Fibroblast of pulmonary artery (primary cell): ENCODE measurements at regions not wholly inside any gene's neighbourhood (a gene's known extent, or its start where the extent isn't known, plus 50 kb on each side); places are given as distances from the start of the nearest gene placed in this dataset.

ENCODE experiments used
- DNase-seq: peaks from one replicate; pipeline ENCODE4 v3.0.0-alpha.2; 2010; ENCODE audit warnings: low read depth
- H3K4me3 ChIP-seq: replicated peaks from 2 replicates; pipeline ENCODE4 v1.5.1; 2011; ENCODE audit warnings: low read depth, mild to moderate bottlenecking, control low read depth, low read length, moderate library complexity
- TF ChIP-seq, protein P1 (sequence below): IDR thresholded peaks from 2 replicates; pipeline ENCODE4 v1.5.1; 2011; ENCODE audit warnings: mild to moderate bottlenecking, control low read depth, low read length, inconsistent platforms; ENCODE audit errors: missing control alignments

DNA sequence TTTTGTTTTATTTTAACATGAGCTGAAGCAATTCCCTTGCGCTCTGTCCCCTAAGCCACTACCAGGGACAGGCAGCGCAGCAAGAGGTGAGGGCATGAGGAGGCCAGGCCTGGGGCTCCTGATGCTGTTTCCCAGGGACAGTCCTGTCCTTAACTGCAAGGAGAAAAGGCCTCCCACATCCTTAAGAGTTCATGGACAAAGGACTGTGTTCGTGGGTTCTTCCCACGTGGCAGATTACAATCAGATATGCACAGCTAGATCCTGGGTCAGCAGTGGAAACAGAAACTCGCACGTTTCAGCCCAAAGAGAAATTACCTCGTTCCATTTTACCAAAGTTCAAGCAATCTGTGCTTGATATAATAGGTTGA, 85.8 kb downstream of the MIS18A start:
- H3K4me3 ChIP-seq, result no peak overlapping the region
- DNase-seq, result no peak
- TF ChIP-seq, protein P1, sequence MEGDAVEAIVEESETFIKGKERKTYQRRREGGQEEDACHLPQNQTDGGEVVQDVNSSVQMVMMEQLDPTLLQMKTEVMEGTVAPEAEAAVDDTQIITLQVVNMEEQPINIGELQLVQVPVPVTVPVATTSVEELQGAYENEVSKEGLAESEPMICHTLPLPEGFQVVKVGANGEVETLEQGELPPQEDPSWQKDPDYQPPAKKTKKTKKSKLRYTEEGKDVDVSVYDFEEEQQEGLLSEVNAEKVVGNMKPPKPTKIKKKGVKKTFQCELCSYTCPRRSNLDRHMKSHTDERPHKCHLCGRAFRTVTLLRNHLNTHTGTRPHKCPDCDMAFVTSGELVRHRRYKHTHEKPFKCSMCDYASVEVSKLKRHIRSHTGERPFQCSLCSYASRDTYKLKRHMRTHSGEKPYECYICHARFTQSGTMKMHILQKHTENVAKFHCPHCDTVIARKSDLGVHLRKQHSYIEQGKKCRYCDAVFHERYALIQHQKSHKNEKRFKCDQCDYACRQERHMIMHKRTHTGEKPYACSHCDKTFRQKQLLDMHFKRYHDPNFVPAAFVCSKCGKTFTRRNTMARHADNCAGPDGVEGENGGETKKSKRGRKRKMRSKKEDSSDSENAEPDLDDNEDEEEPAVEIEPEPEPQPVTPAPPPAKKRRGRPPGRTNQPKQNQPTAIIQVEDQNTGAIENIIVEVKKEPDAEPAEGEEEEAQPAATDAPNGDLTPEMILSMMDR, result no peak

DNA sequence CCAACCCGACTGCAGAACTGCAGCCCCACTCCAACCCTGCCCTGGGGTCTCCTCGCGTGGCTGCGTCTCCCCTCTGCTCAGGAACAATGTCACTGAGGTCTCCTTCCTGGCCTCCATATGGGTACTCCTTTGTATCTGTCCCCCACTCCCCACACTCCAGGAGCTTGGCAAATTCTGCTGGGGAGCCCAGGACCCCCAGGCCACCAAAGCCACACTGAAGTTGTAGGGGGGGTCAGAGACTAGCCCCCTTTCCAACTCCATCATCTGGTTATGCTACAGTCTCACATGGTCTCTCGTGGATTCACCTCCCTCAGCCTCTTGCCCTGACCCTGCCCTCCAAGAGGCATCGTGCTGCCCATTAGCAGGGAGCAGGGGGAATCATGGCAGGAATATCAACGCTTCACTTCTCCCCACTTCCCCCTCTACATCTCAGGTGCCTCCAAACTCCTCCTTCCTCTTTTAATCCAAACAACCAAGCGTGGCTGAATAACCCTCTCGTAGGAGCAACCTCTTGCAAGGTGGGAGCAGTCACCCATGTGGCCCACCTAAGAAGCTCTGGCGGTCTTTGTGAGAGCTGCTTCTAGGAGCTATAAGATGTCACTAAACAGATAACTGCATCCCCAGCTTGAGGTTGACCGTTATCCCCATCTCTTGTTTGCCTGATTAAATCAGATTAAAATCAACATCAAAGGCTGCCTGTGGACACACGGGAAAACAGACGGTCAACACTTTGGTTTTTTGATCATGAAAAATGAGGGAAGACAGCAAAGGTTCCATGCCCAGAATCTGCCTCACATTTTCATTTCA, 86.4 kb downstream of the MIS18A start:
- TF ChIP-seq, protein P1, result no peak
- no peak overlapping the region for H3K4me3 ChIP-seq
- DNase-seq, result no peak

- H3K4me3 ChIP-seq, result no peak overlapping the region
- TF ChIP-seq, protein P1, result no peak
- DNase-seq, result no peak
Observed at GRCh38 chr21:32190493-32191144, 88.2 kb downstream of the MIS18A start.

DNA sequence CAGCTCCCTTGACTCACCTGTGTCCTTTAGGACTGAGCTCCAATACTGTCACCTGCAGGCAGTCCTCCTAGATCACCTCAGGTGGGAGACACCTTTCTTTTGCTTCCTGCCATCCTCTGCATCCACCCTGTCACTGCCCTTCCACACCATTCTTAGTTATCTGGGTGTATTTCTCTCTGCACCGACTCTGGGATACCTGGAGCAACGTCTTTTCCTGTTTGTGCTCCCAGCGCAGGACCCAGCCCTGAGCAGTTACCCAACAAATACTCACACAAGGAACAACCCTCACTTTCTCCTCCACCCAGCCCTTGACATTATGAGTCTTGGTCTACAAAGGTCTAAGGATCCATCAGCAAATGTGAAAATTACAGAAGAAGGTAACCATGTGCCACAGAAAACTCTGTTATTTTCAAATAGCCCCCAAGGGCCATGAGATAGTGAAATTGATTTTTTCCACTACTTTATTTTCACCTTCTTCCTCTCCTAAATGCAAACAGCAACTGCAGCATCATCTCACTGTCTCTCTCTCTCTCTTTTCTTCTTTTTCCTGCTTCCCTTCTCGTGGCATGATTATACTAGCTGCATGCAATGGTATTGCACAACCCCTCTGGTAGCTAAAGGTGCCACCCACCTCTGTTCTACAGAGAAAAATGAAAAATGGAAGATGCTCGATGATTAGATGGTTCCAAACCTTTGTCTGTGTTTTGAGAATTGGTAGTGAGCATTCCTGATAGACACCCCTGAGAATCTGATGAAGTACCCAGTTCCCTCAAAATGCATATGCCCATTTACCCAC, 89.0 kb downstream of the MIS18A start:
- DNase-seq, result no peak
- TF ChIP-seq, protein P1, result no peak
- H3K4me3 ChIP-seq, result no peak overlapping the region

DNA sequence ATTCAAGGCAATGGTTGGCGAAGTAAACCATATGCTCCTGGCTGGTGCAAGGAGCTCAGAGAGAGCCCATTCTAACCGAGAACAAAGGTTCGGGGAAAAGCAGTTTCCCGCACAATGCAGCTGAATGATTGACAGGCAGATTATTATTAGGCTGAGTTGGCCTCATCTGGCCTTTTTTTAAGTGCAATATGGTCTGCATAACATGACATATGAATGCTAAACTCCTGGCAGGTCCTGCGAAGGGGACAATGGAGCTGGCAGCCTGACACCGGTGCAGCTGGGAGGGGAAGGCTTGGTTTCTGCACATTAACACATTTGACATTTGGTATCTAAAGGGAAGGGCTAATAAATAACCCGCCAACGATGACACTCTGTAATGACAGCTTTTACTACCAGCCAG, 92.0 kb downstream of the MIS18A start:
- TF ChIP-seq, protein P1, result no peak
- DNase-seq, result no peak
- H3K4me3 ChIP-seq, result no peak overlapping the region

DNA sequence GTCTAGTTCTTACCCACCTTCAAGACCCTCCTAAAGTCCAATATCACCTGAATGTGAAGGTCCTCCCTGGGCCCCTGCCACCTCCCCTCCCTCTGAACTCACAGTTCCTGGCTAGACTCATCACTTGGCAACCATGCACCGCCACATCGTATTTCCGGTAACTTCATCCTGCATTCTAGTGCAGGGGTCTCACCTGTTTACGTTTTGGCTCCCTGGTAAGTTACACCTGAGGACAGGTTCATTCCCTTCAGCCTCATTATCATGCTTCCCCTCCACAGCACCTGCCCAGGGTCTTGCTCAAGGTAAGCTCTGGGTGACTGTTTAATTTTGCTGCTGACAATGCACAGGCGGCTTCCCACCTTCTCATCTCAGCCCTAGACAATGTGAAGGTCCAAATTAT, 93.1 kb downstream of the MIS18A start:
- DNase-seq, result no peak
- TF ChIP-seq, protein P1, result no peak
- H3K4me3 ChIP-seq, result no peak overlapping the region
